H1 (cell line): ENCODE measurements at regions not wholly inside any gene's neighbourhood (a gene's known extent, or its start where the extent isn't known, plus 50 kb on each side); places are given as distances from the start of the nearest gene placed in this dataset.
A peak's percentile ranks its signal among the peaks of the same experiment; 100 is the strongest.

Source experiments
- CTCF ChIA-PET: fragments of 300-600 bp; sonication (Branson Sonifier 250); formaldehyde crosslinking; loops from one replicate; lab custom pipeline; 2021; ENCODE audit not compliant: partially characterized antibody; lab: Charles Lee
- POLR2A ChIA-PET: fragments of 300-600 bp; sonication (Branson Sonifier 250); formaldehyde crosslinking; loops from one replicate; lab custom pipeline; 2021; ENCODE audit warnings: inconsistent platforms; ENCODE audit not compliant: partially characterized antibody; lab: Charles Lee
- DNase-seq, 2 experiments: peaks; one replicate each; pipeline versions ENCODE4 v3.0.0 to v3.0.0-alpha.2; 2010 to 2022; ENCODE audit warnings: low spot score in 2 of 2, low read depth in 1 of 2, mixed read lengths in 1 of 2
- FAIRE-seq: peaks from 2 replicates; lab custom pipeline; 2011; peaks lifted over from hg19 to GRCh38; lab: Jason Lieb, UNC
- H2AFZ ChIP-seq: 2 replicates; pipeline ENCODE4 v1.8.1; 2012; ENCODE audit warnings: low read length, inconsistent platforms
- H2AK5ac ChIP-seq: 2 replicates; pipeline ENCODE4 v1.6.1; 2013; ENCODE audit warnings: low read depth, low read length
- H2BK120ac ChIP-seq: replicated peaks from 2 replicates; pipeline ENCODE3; 2013; ENCODE audit warnings: low read depth, low read length, inconsistent platforms
- H2BK12ac ChIP-seq: 2 replicates; pipeline ENCODE4 v1.6.1; 2013; ENCODE audit warnings: low read depth, low read length
- H2BK15ac ChIP-seq: 2 replicates; pipeline ENCODE4 v1.6.1; 2013; ENCODE audit warnings: low read length
- H2BK20ac ChIP-seq: 2 replicates; pipeline ENCODE4 v1.6.1; 2013; ENCODE audit warnings: low read length
- H2BK5ac ChIP-seq: 2 replicates; pipeline ENCODE4 v1.6.1; 2013; ENCODE audit warnings: low read depth, low read length
- H3K14ac ChIP-seq: 2 replicates; pipeline ENCODE4 v1.6.1; 2013; ENCODE audit warnings: inconsistent platforms; ENCODE audit not compliant: insufficient read length
- H3K18ac ChIP-seq: 2 replicates; pipeline ENCODE4 v1.6.1; 2013; ENCODE audit warnings: low read length; ENCODE audit errors: extremely low read depth
- H3K23ac ChIP-seq: 2 replicates; pipeline ENCODE4 v1.6.1; 2013; ENCODE audit warnings: inconsistent platforms; ENCODE audit not compliant: insufficient read length
- H3K23me2 ChIP-seq: 2 replicates; pipeline ENCODE4 v1.6.1; 2013; ENCODE audit warnings: low read depth, low read length
- H3K27ac ChIP-seq: 2 replicates; pipeline ENCODE4 v1.6.1; 2011; ENCODE audit warnings: low read depth, low read length, inconsistent platforms
- H3K27me3 ChIP-seq, 4 experiments: replicated peaks in 1 of 4; 1 replicate in 1 of 4; 2 replicates in 3 of 4; pipeline versions ENCODE4 v1.6.1 to v1.8.1; 2011 to 2013; ENCODE audit warnings: low read length in 3 of 4, mild to moderate bottlenecking in 3 of 4, inconsistent platforms in 2 of 4, mixed read lengths in 2 of 4, moderate library complexity in 1 of 4; ENCODE audit not compliant: control insufficient read depth in 3 of 4, insufficient read depth in 3 of 4; ENCODE audit errors: extremely low read depth in 1 of 4
- H3K36me3 ChIP-seq, 4 experiments: 2 replicates each; pipeline versions ENCODE4 v1.6.1 to v1.8.1; 2011 to 2013; ENCODE audit warnings: mild to moderate bottlenecking in 4 of 4, low read length in 3 of 4, moderate library complexity in 2 of 4, control low read depth in 1 of 4, inconsistent platforms in 1 of 4; ENCODE audit not compliant: insufficient read depth in 4 of 4, control insufficient read depth in 2 of 4
- H3K4ac ChIP-seq: replicated peaks from 2 replicates; pipeline ENCODE3; 2013; ENCODE audit warnings: low read length, low read depth, mixed read lengths, inconsistent platforms; ENCODE audit not compliant: insufficient read length
- H3K4me1 ChIP-seq, 4 experiments: replicated peaks in 1 of 4; 1 replicate in 1 of 4; 2 replicates in 3 of 4; pipeline versions ENCODE4 v1.6.1 to v1.8.1; 2011 to 2013; ENCODE audit warnings: low read length in 3 of 4, inconsistent platforms in 2 of 4, mixed read lengths in 1 of 4; ENCODE audit not compliant: insufficient read depth in 4 of 4, control insufficient read depth in 3 of 4
- H3K4me2 ChIP-seq, 2 experiments: 2 replicates each; pipeline versions ENCODE4 v1.6.1 to v1.8.1; 2011 to 2013; ENCODE audit warnings: low read depth in 2 of 2, low read length in 2 of 2, control low read depth in 1 of 2, inconsistent platforms in 1 of 2, mild to moderate bottlenecking in 1 of 2; ENCODE audit not compliant: insufficient read depth in 1 of 2
- H3K4me3 ChIP-seq, 4 experiments: fragments of 200-600, 300-600 bp in 1 of 4; sonication (generic), shearing (Covaris generic), sonication (Bioruptor Twin) in 1 of 4; 2 replicates each; pipeline versions ENCODE4 v1.5.1 to v1.8.1; 2011 to 2016; ENCODE audit warnings: low read length in 4 of 4, low read depth in 3 of 4, control low read depth in 2 of 4, inconsistent platforms in 2 of 4, mild to moderate bottlenecking in 2 of 4, mixed read lengths in 1 of 4, moderate library complexity in 1 of 4; ENCODE audit not compliant: insufficient read depth in 2 of 4; ENCODE audit errors: extremely low read depth in 1 of 4
- H3K56ac ChIP-seq: replicated peaks from 2 replicates; pipeline ENCODE3; 2013; ENCODE audit warnings: low read depth, mild to moderate bottlenecking, mixed read lengths, low read length, inconsistent platforms; ENCODE audit not compliant: insufficient read length
- H3K79me1 ChIP-seq: 2 replicates; pipeline ENCODE4 v1.6.1; 2013; ENCODE audit warnings: low read depth, low read length, control low read depth
- H3K79me2 ChIP-seq, 2 experiments: 2 replicates each; pipeline versions ENCODE4 v1.6.1 to v1.8.1; 2012 to 2013; ENCODE audit warnings: low read length in 2 of 2, mild to moderate bottlenecking in 2 of 2, inconsistent platforms in 1 of 2; ENCODE audit not compliant: insufficient read depth in 2 of 2, control insufficient read depth in 1 of 2
- H3K9ac ChIP-seq, 4 experiments: replicated peaks in 1 of 4; 1 replicate in 1 of 4; 2 replicates in 3 of 4; pipeline versions ENCODE4 v1.6.1 to v1.8.1; 2011 to 2013; ENCODE audit warnings: low read depth in 3 of 4, low read length in 3 of 4, control low read depth in 2 of 4, mild to moderate bottlenecking in 2 of 4, moderate library complexity in 2 of 4, inconsistent platforms in 1 of 4; ENCODE audit errors: extremely low read depth in 1 of 4
- H3K9me3 ChIP-seq, 2 experiments: 2 replicates each; pipeline versions ENCODE4 v1.6.1 to v1.8.1; 2012 to 2013; ENCODE audit warnings: mild to moderate bottlenecking in 2 of 2, moderate library complexity in 2 of 2, control low read depth in 1 of 2, inconsistent platforms in 1 of 2, low read depth in 1 of 2, low read length in 1 of 2, mixed read lengths in 1 of 2; ENCODE audit not compliant: insufficient read depth in 2 of 2
- H4K20me1 ChIP-seq, 2 experiments: replicated peaks in 1 of 2; 2 replicates each; pipeline versions ENCODE3 to v1.8.1; 2011 to 2013; ENCODE audit warnings: inconsistent platforms in 2 of 2, low read length in 2 of 2, mild to moderate bottlenecking in 1 of 2; ENCODE audit not compliant: insufficient read depth in 2 of 2, control insufficient read depth in 1 of 2
- H4K5ac ChIP-seq: 2 replicates; pipeline ENCODE4 v1.6.1; 2013; ENCODE audit warnings: low read length, low read depth, mixed read lengths, inconsistent platforms; ENCODE audit not compliant: insufficient read length
- H4K8ac ChIP-seq: 2 replicates; pipeline ENCODE4 v1.8.0; 2013; ENCODE audit warnings: mild to moderate bottlenecking, moderate library complexity, low read length, inconsistent platforms; ENCODE audit not compliant: insufficient read depth; ENCODE audit errors: extremely low read depth
- H4K91ac ChIP-seq: replicated peaks from 2 replicates; pipeline ENCODE3; 2013; ENCODE audit warnings: low read length, mixed read lengths, inconsistent platforms; ENCODE audit not compliant: insufficient read length
- GABPA ChIP-seq: IDR thresholded peaks from 2 replicates; pipeline ENCODE4 v1.6.1; 2011; ENCODE audit warnings: mild to moderate bottlenecking, low read length, moderate library complexity, borderline replicate concordance; ENCODE audit not compliant: insufficient read depth
- WGBS, 2 experiments: shearing (Covaris generic) in 1 of 2; methylation state at CpG; one replicate each; pipeline versions ENCODE4 v1.1.6 to v1.1.7; 2013 to 2015; ENCODE audit warnings: low lambda C conversion rate in 2 of 2, mixed read lengths in 2 of 2, inconsistent platforms in 1 of 2, low coverage in 1 of 2, missing lambda C conversion rate in 1 of 2; ENCODE audit not compliant: insufficient replicate concordance in 2 of 2, insufficient coverage in 1 of 2, insufficient read length in 1 of 2; ENCODE audit errors: extremely low coverage in 1 of 2, missing lambda C conversion rate in 1 of 2; 5-methylcytosine and 5-hydroxymethylcytosine counted together

DNA sequence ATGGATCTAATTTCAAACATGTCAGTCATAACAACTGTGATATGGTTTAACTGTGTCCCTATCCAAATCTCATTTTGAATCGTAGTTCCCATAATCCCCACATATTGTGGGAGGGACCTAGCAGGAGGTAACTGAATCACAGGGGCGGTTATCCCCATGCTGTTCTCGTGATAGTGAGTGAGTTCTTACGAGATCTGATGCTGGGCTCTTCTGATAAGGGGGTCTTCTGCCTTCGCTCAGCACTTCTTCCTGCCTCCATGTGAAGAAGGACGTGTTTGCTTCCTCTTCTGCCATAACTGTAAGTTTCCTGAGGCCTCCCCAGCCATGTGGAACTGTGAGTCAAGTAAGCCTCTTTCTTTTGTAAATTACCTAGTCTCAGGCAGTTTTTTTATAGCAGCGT, 138.0 kb upstream of the PCGF5 start:
- 81% methylated on average over 7 of the region's 7 CpGs; no CpG with 5 or more reads in 1 of the 2 experiments for WGBS, 2 experiments
- H4K91ac ChIP-seq, result no peak overlapping the region
- FAIRE-seq, result peak; percentile 70
- H2BK120ac ChIP-seq, result no peak overlapping the region
- H3K23ac ChIP-seq, result no peak overlapping the region
- H3K4me1 ChIP-seq, result no peaks in the 10 kb centered on the region
- no peaks in the 10 kb centered on the region for H3K36me3 ChIP-seq
- H3K79me2 ChIP-seq, result no peaks in the 10 kb centered on the region
- no peaks in the 10 kb centered on the region for H3K9me3 ChIP-seq
- no peak overlapping the region for H2BK5ac ChIP-seq
- H3K9ac ChIP-seq, result no peak overlapping the region
- no peaks in the 10 kb centered on the region for H3K27me3 ChIP-seq
- H3K27ac ChIP-seq, result no peak overlapping the region
- no peak overlapping the region for H3K4me3 ChIP-seq
- no peak overlapping the region for H2BK12ac ChIP-seq
- no peaks in the 10 kb centered on the region for H3K79me1 ChIP-seq
- H3K56ac ChIP-seq, result no peak overlapping the region
- no peak overlapping the region for H2BK15ac ChIP-seq
- H4K20me1 ChIP-seq, result no peaks in the 10 kb centered on the region
- no peak overlapping the region for H4K5ac ChIP-seq
- no peak overlapping the region for H4K8ac ChIP-seq
- H2AK5ac ChIP-seq, result no peak overlapping the region
- H2BK20ac ChIP-seq, result no peak overlapping the region
- no peak overlapping the region for H3K18ac ChIP-seq
- no peak for DNase-seq
- ChIA-PET POLR2A (no interaction called here), CTCF (no interaction called here)
- H3K14ac ChIP-seq, result no peak overlapping the region
- H3K4ac ChIP-seq, result no peak overlapping the region
- H3K23me2 ChIP-seq, result no peaks in the 10 kb centered on the region; the same call in 1 of the 2 replicates
- H2AFZ ChIP-seq, result no peak overlapping the region
- H3K4me2 ChIP-seq, result no peak overlapping the region
- TF ChIP-seq GABPA, result no peak
